GM19452 (cell line): ENCODE measurements at regions not wholly inside any gene's neighbourhood (a gene's known extent, or its start where the extent isn't known, plus 50 kb on each side); places are given as distances from the start of the nearest gene placed in this dataset.

Experiments used
- ATAC-seq: cut with Tn5 transposase; IDR thresholded peaks from one replicate; pipeline ENCODE4 v1.9.1; 2021; ENCODE audit not compliant: unreplicated experiment

DNA sequence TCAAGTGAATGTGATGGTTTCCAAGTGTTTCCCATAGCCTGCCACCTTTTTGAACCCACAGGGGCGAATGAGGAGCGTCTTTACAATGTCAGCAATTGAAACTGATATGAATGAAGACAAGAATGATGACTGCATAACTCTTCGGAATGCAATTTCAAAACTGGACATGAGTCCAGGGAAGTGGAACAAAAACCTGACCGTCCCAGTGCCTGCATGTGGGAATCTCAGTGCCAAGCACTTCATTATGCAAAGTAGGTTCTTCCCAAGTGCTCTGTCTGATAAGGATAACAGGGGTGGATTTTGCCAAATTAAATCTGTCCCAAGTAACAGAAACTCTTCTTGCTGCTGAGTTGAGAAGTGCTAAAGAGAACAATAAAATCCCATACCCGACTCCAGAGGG lies 243.8 kb upstream of the ADAMTS16 start:
- no peak for ATAC-seq

DNA sequence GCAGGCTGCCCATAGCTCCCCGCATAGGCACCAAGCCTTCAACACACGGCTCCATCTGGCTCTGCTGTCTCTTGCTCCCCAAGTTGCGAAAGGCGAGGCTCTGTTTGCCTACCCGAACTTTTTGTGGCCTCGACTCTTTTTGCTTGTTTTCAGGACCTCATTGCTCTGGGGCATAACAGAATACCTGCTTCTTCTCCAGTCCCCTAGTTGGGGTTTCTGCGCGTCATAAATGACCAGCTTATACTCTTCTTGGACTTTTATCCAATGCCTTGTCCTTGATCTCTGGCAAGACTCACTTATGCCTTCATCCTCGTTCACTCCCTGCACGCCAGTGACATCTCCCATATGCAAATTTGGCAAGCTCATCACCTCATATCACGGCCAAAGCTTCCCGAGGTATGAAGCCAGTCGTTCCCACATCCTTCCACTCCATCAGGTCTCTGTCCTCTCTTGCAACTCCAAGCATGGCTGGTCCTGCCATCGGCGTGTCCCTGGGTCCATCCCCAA lies 238.8 kb upstream of the ADAMTS16 start:
- no peak for ATAC-seq

DNA sequence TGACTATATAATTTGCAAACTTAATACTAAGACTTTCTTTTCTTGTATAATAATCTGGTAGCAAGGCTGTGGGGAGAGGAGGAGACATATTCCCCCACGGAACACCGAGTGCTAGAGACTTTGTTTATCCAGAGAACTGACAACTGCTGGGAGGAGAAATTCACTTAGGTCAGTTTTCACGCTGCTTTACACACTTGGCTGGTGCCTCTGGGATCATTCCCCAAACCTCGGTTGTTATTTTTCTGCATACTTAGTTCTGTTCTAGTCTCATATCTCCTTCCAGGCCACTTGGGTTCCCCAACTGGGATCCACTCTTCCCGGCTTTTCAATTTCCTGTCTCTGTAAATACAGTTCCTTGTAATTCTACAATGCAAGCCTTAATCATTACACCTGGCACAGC lies 238.2 kb upstream of the ADAMTS16 start:
- ATAC-seq: no peak

DNA sequence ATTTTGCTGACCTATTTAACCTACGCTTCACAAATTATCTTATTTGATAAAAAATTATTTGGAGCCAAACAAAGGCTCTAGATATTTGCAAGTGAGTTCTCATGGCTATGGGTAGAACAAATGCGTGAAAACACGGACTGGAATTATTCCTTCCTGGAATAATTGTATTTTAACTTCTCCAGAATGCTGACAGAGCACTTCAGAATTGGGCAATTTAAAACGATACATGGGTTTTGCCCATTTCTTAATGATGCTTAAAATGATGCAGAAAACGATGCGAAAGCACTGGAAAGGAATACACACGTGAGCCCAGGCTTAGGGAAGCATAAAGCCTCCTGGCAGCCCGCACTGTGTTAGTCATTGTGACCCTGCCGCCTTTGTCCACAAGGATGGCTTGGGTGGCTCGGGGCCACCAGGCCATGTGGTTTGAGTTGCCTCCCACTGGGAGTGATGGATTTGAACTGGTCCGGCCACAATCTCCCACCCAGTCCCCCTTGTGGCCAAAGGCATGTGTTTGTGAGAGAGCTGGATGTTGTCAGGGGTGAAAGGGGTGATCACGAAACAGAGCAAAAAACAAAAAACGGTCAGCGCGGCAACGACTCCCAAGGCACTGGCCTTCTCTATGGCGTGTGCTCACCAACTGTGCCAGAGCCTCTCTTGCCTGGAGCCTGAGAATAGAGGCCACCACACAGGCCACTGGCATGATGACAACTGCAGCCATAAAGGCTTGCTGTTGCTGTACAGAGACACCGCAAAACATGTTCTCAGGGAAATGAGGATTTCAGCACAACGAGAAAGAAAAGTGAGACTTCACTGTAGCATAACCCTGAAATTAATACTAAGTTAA lies 234.2 kb upstream of the ADAMTS16 start:
- no peak for ATAC-seq

DNA sequence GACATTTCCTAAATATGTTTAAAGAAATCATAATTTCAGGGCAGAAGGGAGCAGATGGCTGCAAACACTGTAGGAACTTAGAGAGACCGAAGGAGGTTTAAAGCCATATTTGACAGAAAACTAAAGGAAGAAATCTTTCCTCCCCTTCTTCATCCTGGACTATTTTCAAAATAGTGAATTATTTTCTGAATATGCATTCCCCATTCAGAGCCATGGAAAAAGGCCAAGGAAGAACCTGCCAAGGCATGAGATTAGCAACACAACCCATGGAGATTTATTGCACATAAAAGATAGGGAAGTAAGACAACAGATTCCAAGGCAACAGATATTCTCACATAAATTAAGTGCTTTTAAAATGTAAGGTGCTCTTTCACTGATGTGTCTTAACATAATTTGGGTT lies 233.3 kb upstream of the ADAMTS16 start:
- ATAC-seq: no peak

DNA sequence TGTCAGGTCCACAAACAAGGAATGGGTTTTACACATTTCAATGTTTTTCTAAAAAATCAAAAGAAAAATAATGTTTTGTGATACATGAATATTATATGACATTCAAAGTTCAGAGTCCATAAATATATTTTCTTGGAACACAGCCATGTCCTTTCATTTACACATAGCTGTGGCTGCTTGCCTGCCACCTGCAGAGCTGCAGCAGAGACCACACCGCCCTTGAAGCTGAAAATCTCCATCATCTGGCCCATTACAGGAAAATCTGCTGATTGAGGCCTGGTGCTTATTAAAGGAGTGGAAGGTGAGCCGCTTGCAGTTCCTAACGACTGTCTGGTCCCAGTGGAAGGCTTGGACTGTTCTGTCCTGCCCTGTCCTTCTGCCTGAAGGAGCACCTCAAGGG lies 232.6 kb upstream of the ADAMTS16 start:
- ATAC-seq: no peak

DNA sequence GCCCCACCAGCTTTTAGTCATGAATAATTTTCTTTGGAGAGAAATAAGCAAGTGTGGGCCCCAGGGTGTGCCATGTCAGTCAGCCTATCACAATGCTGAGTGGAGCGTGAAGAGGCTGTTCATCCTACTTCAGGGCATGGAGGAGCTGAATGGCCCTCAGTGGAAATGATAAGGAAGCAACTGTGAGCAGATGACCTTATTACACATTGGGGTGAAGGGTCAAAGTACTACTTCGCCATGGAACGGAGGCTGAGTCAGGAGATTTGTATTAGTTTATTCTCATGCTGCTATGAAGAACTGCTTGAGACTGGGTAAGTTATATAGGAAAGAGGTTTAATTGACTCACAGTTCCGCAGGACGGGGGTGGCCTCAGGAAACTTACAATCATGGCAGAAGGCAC lies 231.0 kb upstream of the ADAMTS16 start:
- no peak for ATAC-seq

DNA sequence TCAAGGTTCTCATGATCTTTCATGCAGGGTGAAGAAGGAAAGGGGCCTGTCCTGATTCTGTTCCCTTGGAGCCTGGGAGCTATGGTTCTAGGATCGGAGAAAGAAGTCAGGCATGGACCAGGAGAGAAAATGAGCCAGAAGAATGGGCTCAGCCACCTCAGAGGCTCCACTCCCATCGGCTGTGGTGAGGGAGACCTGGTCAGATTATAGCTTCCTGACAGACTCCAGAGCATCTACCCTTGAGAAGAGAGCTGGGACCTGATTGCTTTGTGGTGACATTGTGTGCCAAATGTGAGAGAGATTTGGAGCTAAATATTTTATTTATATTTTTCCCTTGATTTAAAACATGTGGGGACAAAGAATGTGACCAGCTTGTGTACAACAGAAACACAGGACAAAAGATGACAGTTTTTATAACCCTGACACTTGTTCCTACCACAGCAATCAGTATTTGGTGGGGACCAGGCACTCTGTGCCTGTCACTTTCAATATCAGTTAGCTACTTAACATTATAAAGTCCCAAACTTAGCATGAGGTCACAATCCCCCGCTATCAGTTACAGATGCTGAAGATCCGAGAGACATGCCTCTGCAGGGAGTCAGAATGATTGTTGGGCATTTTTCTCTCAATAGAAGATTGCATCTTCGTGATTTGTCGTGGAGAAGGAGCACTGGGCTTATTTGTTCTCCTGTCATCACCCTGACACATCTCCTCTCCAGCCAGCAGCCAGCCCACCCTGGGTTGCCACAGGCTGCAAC lies 228.3 kb upstream of the ADAMTS16 start:
- ATAC-seq: no peak

DNA sequence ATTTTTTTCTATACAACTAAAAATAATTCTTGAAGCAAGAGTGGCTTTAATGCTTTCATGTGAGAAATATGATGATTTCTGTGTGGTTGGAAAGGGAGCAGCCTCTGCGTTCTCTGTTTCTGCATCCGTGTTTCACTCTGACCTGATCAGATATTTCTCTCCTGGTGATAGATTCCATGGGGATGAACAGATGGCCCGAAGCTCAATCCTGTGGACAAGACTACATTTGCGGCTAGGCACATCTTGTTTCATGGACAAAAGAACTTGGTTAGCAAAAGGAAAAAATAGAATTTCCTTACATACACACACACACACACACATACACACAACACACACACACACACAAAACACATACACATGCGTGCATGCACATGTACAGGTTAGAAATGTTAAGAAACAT lies 218.2 kb upstream of the ADAMTS16 start:
- no peak for ATAC-seq

DNA sequence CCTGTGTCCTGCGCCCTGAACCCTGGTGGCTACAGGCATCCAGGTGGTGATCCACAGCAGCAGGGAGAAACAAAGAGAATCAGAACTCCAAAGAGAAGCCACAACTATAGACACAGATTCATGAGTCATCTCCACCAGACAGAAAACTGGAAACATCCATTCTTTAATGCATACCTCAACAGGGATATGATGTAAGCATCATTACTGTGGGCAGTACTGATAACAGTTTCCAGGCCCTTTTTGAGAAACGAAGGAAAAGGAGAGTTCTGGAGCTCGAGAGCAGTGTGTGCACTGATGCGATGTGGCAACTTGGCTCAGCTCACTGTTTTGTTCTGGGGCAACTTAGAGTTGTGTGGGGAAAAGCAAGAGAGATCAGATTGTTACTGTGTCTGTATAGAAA lies 215.6 kb upstream of the ADAMTS16 start:
- ATAC-seq: no peak

DNA sequence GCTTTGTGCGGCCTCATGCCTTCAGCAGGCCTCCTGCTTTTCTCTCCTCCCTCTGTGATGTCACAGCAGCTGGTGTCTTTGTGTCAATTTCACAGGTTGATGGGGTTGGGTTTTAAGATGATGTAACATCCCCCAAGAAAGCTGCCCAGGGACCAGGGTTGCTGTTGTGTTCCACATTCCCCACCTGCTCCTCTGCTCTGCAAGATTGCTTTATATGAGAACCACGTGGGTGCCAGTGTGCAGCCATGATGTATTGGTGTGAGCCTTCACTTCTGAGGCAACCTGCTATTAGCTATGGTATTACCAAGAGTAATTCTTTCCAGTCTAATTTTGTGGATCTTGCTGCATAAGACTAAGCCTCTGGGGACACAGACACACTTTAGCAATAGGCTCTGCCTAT lies 213.0 kb upstream of the ADAMTS16 start:
- ATAC-seq: no peak

DNA sequence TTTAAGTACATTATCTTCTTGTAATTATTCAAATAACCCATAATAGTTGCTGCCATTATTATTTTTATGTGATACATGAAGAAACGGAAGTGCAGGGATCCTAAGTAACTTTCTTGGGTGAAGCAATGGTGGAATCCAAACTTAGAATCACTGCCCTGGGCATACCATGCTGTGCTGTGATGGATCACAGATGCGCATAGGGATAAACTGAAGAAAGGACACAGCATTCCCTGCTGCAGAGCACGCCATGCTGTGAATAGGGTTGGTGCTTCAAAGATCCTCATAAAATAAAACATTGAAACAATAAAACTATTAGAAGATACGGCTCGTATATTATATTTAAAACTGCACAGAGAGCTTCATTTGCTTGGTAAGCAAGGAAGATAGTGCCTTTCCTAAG lies 211.7 kb upstream of the ADAMTS16 start:
- no peak for ATAC-seq

DNA sequence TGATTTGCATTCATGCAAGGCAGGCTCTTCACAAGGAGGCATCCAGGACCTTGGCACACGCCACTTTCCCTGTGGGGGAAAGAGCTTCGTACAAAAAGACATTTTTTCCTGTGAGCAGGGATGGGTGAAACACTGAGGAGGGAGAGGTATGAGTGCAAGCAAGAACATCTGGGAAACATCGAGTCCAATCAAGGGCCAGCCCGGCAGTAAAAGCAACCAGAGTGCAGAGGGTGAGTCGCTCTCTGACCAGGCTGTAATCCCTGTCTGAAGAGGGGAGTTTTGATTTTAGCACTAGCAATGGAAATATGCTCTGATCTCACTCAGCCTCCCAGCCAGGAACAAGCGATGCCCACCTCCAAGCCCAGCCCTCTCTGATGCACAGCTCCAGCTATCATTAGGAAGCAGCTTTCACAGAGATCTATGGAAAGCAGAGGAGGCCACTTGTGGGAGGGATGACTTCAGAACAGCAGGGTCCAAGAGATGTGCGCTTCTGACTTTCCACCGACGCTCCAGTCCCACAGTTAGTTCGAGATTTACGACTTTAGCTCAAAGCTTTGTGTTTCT lies 211.0 kb upstream of the ADAMTS16 start:
- ATAC-seq: no peak

DNA sequence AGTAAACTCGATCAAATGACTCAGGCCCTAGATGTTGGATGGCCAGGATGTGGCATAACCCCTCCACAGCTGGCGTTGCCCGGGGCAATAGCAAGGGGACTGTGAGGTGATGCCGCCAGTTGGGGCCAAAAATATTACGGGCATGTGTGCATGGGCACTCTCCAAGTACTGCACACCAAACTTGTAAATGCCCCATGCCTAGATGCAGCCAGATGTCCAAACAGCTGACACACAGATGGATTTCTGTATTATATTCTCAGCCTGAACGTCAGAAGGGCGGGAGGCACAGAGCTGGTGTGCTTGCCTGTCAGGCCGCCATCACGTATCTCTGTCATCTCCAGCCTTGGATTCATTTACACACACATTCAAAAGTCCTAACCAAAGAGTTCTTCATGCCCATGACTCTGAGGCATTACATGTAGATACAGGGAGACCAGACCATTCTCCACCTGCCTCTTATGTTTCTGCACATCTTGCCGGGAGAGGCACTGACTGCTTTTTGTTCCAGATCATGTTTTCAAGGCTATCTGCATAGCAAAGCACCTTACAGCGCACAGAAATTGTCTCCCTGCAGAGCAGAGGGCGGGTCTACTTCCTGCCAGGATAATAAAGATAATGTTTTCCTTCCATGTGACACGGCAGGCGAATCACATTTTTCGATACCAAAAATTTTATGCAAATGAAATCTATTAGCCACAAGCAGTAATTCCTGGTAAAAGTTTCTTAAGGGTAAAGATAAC lies 200.9 kb upstream of the ADAMTS16 start:
- ATAC-seq: no peak

DNA sequence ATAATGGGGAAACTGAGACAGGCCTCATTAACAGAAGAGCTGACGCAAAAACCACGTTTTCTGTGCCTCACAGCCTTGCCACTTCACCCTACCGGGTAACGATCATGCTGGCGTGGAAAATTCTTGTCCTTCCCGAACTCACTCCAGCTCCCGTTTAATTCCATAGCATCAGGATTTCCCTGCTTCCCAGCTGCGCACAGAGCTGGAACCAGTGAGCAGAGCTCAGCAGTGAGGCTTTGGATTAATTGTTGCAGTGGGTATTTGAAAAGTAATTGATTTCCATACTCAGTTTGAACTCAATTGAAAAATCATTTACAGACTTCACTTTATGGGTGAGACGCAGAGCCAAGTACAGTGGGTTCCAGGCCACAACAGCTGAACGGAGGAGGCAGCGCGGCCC lies 199.0 kb upstream of the ADAMTS16 start:
- no peak for ATAC-seq

DNA sequence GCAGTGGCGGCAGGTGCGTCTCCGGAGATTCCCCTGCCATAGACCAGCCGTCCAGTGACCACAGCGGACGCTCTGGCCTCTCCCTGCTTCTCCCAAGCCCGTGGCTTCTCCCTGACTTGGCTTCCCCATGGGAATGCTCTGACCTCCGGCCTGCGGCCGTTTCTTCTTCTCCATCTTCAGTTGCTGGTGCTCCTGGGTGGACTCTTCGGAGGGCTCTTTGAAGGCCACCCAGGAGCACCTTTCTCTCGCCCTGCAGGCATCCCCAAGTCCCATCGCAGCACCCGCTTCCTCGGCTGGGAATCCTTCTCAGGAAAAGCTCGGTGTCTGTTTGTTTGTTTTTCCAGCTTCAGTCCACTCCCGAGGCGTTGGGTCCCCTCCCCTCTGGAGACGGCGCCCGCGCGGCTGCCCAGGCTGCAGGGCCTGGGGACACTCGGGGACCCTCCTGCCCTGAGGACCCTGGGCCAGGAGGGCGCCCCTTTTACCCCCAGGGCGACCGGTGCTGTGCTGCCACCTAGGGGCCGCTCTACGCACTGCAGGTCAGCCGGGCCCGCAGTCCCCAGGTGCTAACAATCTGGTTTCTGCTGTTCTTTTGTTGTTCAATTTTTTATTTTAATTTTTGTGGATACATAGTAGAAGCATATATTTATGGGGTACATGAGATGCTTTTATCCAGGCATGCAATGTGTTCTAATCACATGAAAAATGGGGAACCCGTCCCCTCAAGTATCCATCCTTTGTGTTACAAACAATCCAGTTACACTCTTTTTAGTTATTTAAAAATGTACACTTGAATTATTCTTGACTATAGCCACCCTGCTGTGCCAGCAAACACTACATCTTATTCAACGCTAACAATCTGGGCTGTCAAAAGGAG lies 197.9 kb upstream of the ADAMTS16 start:
- no peak for ATAC-seq

DNA sequence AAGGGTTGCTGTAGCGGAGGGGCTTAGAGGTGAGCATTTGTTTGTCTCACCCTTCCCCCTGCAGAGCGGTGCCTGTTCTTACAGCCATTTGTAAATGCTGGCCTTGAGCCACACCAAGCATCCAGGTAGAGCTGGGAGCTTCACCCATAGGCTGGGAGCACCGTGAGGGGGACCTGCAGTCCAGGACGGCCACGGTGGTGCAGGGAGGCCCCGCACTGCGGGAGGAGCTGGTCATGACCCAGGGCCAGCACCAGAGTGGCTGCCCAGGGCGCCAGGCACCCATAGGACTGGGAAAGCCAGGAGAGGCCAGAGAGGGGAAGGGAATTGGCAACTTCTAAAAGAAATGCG lies 197.3 kb upstream of the ADAMTS16 start:
- no peak for ATAC-seq

DNA sequence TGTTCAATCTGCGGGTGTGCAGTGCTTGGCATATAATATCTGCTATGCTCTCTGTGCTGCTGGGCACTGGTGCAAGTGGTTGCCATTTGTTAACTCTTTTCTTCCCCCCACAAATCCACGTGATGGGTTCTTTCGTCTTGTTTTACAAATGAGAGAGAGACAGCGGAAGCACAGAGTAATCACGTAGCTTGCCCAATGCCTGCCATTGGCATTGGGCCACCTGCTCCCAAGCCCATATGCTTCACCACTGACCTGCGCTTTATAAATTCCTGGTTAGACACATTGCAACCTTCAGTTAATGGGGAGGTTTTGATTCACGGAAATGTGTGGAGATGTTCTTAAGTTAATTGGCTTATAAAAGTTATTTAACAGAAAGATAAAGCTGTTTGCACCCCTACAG lies 194.8 kb upstream of the ADAMTS16 start:
- ATAC-seq: no peak

DNA sequence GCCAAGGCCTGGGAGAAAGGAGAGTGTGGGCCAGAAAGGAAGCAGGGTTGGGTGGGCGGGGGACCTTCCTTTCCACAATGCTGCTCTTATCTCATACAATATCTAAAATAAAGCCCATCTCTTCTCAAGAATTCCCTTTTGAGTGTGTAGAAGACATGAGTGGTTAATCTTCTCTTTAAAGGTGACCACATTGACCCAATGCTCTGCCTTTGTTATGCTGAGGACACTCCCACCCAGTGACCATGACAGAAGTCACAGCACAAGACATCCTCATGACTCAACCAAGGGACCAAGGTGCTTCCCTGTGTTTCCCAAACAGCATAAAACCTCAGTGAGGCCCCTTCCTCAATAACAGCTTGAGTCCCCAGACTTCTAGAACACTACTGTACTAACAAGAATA lies 193.0 kb upstream of the ADAMTS16 start:
- no peak for ATAC-seq

DNA sequence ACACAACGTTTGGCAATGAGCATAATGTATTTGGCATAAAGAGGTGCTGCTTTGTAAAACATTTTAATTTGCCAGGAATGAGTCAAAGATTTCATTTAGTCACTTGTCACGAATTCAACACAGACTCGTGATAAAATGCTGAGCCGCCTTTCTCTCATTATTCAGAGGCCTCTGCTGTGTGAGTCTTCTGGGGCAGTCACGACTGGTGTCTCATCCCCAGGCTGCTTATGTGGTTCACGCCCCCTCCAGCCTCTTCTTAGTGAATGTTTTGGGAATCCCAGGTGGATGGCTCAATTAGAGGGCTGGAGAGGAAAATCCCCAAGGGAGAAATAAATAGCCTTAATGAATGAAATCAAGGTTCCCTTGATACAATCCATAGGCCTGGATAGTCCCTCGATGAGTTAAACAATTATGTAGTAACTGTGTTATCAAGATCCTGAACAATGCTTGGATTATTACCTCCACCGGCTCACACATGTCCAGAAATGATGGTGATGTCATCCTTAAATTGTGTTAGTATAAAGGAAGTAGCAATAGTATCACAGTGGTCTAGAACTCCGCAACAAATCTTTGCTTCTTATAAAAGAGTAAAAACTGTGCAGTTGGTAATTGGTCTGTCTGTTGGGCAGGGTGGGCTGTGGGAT lies 192.1 kb upstream of the ADAMTS16 start:
- no peak for ATAC-seq
